ENCODE measurements at regions not wholly inside any gene's neighbourhood (a gene's known extent, or its start where the extent isn't known, plus 50 kb on each side); places are given as distances from the start of the nearest gene placed in this dataset.

GRCh38 chr2:234625626-234626250 is 128.9 kb upstream of the ARL4C start:
- DNase-seq (ENCODE audit: low read depth, low spot score): no peak
- H3K27ac ChIP-seq (ENCODE audit: control insufficient read depth, insufficient read depth): no peak overlapping the region
- POLR2A ChIA-PET: no interaction called here
- H3K9me3 ChIP-seq (replicated peaks; ENCODE audit: control insufficient read depth, insufficient read depth, low read length): no peaks in the 10 kb centered on the region
- no peaks in the 10 kb centered on the region for H3K79me2 ChIP-seq (ENCODE audit: control insufficient read depth, insufficient read depth, low read length)
- WGBS (ENCODE audit: insufficient coverage, insufficient replicate concordance, low lambda C conversion rate, missing lambda C conversion rate): 9% methylated on average over 4 of the region's 4 CpGs
- H3K4me3 ChIP-seq: no peak overlapping the region
- no peaks in the 10 kb centered on the region for H3K27me3 ChIP-seq (replicated peaks in 1 of 2; ENCODE audit: control insufficient read depth in 2 of 2, insufficient read depth in 2 of 2, low read length in 1 of 2)
- RAD21 ChIA-PET (ENCODE audit: unreplicated experiment): no interaction called here
- no peak for FAIRE-seq
- BruUV-seq (replicated peaks): no TSS peak
- intact Hi-C loops (cut with micrococcal nuclease; ENCODE audit: unreplicated experiment) (no loop called here), in situ Hi-C loops (cut with MboI) (no loop called here)
- CTCF ChIA-PET: no interaction called here
- H2AFZ ChIP-seq (ENCODE audit: control insufficient read depth, low read depth, low read length): no peak overlapping the region
- no peak for ATAC-seq
- H3K4me1 ChIP-seq (ENCODE audit: control insufficient read depth, insufficient read depth, low read length): no peaks in the 10 kb centered on the region
- TF ChIP-seq NBN (IDR thresholded peaks at IDR 0.05): no peak
- TF ChIP-seq NFYB (IDR thresholded peaks at IDR 0.05; ENCODE audit: insufficient read depth, low read depth, low read length): 0 out of 2 replicates have a peak, but pooled peaks have one; percentile 51
- no peak overlapping the region for H3K9ac ChIP-seq (ENCODE audit: control insufficient read depth, insufficient read depth, low read length)
- no peaks in the 10 kb centered on the region for H3K36me3 ChIP-seq (ENCODE audit: control insufficient read depth in 2 of 2, insufficient read depth in 2 of 2, low read length in 1 of 2)
- H3K4me2 ChIP-seq (ENCODE audit: control insufficient read depth, insufficient read depth): no peak overlapping the region
- H4K20me1 ChIP-seq (ENCODE audit: control insufficient read depth, insufficient read depth): no peaks in the 10 kb centered on the region
- SMC1A ChIA-PET (ENCODE audit: uncharacterized antibody, unreplicated experiment): interaction anchor here (1.2 kb wide), 1 partner anchor 14 kb away, joined by 4 read pairs; no protein-coding TSS in a partner anchor

GRCh38 chr2:234623521-234623991 is 126.7 kb upstream of the ARL4C start:
- Histone ChIP-seq H2AFZ (ENCODE audit: control insufficient read depth, low read depth, low read length) (no peak overlapping the region), H3K79me2 (ENCODE audit: control insufficient read depth, insufficient read depth, low read length) (no peaks in the 10 kb centered on the region), H3K27me3 (replicated peaks in 1 of 2; ENCODE audit: control insufficient read depth in 2 of 2, insufficient read depth in 2 of 2, low read length in 1 of 2) (no peaks in the 10 kb centered on the region), H3K4me2 (ENCODE audit: control insufficient read depth, insufficient read depth) (no peak overlapping the region), H3K9me3 (replicated peaks; ENCODE audit: control insufficient read depth, insufficient read depth, low read length) (no peaks in the 10 kb centered on the region), H3K9ac (ENCODE audit: control insufficient read depth, insufficient read depth, low read length) (no peak overlapping the region), H3K4me3 (no peak overlapping the region), H4K20me1 (ENCODE audit: control insufficient read depth, insufficient read depth) (no peaks in the 10 kb centered on the region), H3K36me3 (ENCODE audit: control insufficient read depth in 2 of 2, insufficient read depth in 2 of 2, low read length in 1 of 2) (no peaks in the 10 kb centered on the region), H3K27ac (ENCODE audit: control insufficient read depth, insufficient read depth) (no peak overlapping the region), H3K4me1 (ENCODE audit: control insufficient read depth, insufficient read depth, low read length) (no peaks in the 10 kb centered on the region)
- no peak for ATAC-seq
- ChIA-PET POLR2A (no interaction called here), SMC1A (ENCODE audit: uncharacterized antibody, unreplicated experiment) (no interaction called here), RAD21 (ENCODE audit: unreplicated experiment) (no interaction called here), CTCF (interaction anchor here (1.0 kb wide), 1 partner anchor 13 kb away, joined by 3 read pairs; no protein-coding TSS in a partner anchor)
- no peak for FAIRE-seq
- no TSS peak for BruUV-seq (replicated peaks)
- in situ Hi-C loops (cut with MboI): no loop called here
- WGBS (ENCODE audit: insufficient coverage, insufficient replicate concordance, low lambda C conversion rate, missing lambda C conversion rate): 61% methylated on average over 5 of the region's 5 CpGs
- intact Hi-C loops (cut with micrococcal nuclease; ENCODE audit: unreplicated experiment): no loop called here
- no peak for DNase-seq (ENCODE audit: low read depth, low spot score)
- no peak for TF ChIP-seq FOS (IDR thresholded peaks at IDR 0.05; ENCODE audit: borderline replicate concordance, extremely low read depth, insufficient read length)
- no peak for TF ChIP-seq BCL3 (IDR thresholded peaks at IDR 0.05; ENCODE audit: borderline replicate concordance, insufficient read depth, low read depth, low read length, poor library complexity, severe bottlenecking)
- no peak for TF ChIP-seq BCL11A (IDR thresholded peaks at IDR 0.05; ENCODE audit: low read depth, low read length)
- TF ChIP-seq, protein P1, sequence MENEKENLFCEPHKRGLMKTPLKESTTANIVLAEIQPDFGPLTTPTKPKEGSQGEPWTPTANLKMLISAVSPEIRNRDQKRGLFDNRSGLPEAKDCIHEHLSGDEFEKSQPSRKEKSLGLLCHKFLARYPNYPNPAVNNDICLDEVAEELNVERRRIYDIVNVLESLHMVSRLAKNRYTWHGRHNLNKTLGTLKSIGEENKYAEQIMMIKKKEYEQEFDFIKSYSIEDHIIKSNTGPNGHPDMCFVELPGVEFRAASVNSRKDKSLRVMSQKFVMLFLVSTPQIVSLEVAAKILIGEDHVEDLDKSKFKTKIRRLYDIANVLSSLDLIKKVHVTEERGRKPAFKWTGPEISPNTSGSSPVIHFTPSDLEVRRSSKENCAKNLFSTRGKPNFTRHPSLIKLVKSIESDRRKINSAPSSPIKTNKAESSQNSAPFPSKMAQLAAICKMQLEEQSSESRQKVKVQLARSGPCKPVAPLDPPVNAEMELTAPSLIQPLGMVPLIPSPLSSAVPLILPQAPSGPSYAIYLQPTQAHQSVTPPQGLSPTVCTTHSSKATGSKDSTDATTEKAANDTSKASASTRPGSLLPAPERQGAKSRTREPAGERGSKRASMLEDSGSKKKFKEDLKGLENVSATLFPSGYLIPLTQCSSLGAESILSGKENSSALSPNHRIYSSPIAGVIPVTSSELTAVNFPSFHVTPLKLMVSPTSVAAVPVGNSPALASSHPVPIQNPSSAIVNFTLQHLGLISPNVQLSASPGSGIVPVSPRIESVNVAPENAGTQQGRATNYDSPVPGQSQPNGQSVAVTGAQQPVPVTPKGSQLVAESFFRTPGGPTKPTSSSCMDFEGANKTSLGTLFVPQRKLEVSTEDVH (IDR thresholded peaks at IDR 0.05; ENCODE audit: low read depth, partially characterized antibody): no peak
- TF ChIP-seq, protein P2, sequence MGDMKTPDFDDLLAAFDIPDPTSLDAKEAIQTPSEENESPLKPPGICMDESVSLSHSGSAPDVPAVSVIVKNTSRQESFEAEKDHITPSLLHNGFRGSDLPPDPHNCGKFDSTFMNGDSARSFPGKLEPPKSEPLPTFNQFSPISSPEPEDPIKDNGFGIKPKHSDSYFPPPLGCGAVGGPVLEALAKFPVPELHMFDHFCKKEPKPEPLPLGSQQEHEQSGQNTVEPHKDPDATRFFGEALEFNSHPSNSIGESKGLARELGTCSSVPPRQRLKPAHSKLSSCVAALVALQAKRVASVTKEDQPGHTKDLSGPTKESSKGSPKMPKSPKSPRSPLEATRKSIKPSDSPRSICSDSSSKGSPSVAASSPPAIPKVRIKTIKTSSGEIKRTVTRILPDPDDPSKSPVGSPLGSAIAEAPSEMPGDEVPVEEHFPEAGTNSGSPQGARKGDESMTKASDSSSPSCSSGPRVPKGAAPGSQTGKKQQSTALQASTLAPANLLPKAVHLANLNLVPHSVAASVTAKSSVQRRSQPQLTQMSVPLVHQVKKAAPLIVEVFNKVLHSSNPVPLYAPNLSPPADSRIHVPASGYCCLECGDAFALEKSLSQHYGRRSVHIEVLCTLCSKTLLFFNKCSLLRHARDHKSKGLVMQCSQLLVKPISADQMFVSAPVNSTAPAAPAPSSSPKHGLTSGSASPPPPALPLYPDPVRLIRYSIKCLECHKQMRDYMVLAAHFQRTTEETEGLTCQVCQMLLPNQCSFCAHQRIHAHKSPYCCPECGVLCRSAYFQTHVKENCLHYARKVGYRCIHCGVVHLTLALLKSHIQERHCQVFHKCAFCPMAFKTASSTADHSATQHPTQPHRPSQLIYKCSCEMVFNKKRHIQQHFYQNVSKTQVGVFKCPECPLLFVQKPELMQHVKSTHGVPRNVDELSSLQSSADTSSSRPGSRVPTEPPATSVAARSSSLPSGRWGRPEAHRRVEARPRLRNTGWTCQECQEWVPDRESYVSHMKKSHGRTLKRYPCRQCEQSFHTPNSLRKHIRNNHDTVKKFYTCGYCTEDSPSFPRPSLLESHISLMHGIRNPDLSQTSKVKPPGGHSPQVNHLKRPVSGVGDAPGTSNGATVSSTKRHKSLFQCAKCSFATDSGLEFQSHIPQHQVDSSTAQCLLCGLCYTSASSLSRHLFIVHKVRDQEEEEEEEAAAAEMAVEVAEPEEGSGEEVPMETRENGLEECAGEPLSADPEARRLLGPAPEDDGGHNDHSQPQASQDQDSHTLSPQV (IDR thresholded peaks at IDR 0.05): no peak
- no peak for TF ChIP-seq FOXM1 (IDR thresholded peaks at IDR 0.05; ENCODE audit: low read depth, low read length)
